B cell (primary cell): ENCODE measurements at regions not wholly inside any gene's neighbourhood (a gene's known extent, or its start where the extent isn't known, plus 50 kb on each side); places are given as distances from the start of the nearest gene placed in this dataset.

Source experiments
- ATAC-seq: fragments of 200-7000 bp; cut with Tn5 transposase; one replicate; pipeline ENCODE4 v1.10.0; 2021; ENCODE audit warnings: low read depth, mild to moderate bottlenecking, moderate number of reproducible peaks, moderate library complexity
- CTCF ChIA-PET: fragments of 350-600 bp; sonication (Branson Sonifier 250); formaldehyde crosslinking; loops from one replicate; lab custom pipeline; 2021; ENCODE audit warnings: antibody characterized with exemption, inconsistent platforms; lab: Charles Lee
- POLR2A ChIA-PET: fragments of 350-600 bp; sonication (Branson Sonifier 250); formaldehyde crosslinking; loops from one replicate; lab custom pipeline; 2021; ENCODE audit warnings: antibody characterized with exemption; lab: Charles Lee
- DNase-seq: peaks from one replicate; pipeline ENCODE4 v3.0.0; 2013
- H2AFZ ChIP-seq: 2 replicates; pipeline ENCODE4 v1.6.1; 2012; ENCODE audit warnings: mild to moderate bottlenecking, low read depth, low read length; ENCODE audit not compliant: insufficient read depth, poor library complexity, severe bottlenecking
- H3K27ac ChIP-seq, 2 donors: 1 replicate in 1 of 2; 2 replicates in 1 of 2; pipeline ENCODE4 v1.5.1; 2012 to 2013; ENCODE audit warnings: low read length in 2 of 2, mild to moderate bottlenecking in 2 of 2, moderate library complexity in 1 of 2
- H3K27me3 ChIP-seq, 4 experiments: fragments of 200-600 bp in 1 of 4; sonication (generic) in 1 of 4; replicated peaks in 1 of 4; 1 replicate in 2 of 4; 2 replicates in 2 of 4; pipeline versions ENCODE4 v1.6.1 to v1.7.0; 2013 to 2016; ENCODE audit warnings: low read length in 3 of 4, mild to moderate bottlenecking in 2 of 4, mixed read lengths in 1 of 4, moderate library complexity in 1 of 4; ENCODE audit not compliant: insufficient read depth in 4 of 4, control insufficient read depth in 3 of 4; ENCODE audit errors: control extremely low read depth in 1 of 4
- H3K36me3 ChIP-seq, 2 experiments: replicated peaks in 1 of 2; 1 replicate in 1 of 2; 2 replicates in 1 of 2; pipeline versions ENCODE4 v1.6.1 to v1.7.1; 2013; ENCODE audit warnings: low read length in 1 of 2; ENCODE audit not compliant: insufficient read depth in 2 of 2, control insufficient read depth in 1 of 2; ENCODE audit errors: control extremely low read depth in 1 of 2, extremely low read depth in 1 of 2
- H3K4me1 ChIP-seq, 2 donors: fragments of 200-600 bp in 1 of 2; sonication (generic) in 1 of 2; 1 replicate in 1 of 2; 2 replicates in 1 of 2; pipeline versions ENCODE4 v1.5.1 to v1.6.1; 2013 to 2017; ENCODE audit warnings: low read length in 2 of 2; ENCODE audit not compliant: control insufficient read depth in 2 of 2, insufficient read depth in 2 of 2
- H3K4me2 ChIP-seq: replicated peaks from 2 replicates; pipeline ENCODE3; 2012; ENCODE audit warnings: mild to moderate bottlenecking, low read depth, low read length; ENCODE audit not compliant: poor library complexity, severe bottlenecking
- H3K4me3 ChIP-seq, 5 experiments: fragments of 200-600 bp in 1 of 5; sonication (generic) in 1 of 5; 1 replicate in 3 of 5; 2 replicates in 2 of 5; pipeline versions ENCODE4 v1.5.1 to v1.7.0; 2011 to 2016; ENCODE audit warnings: low read length in 4 of 5, mild to moderate bottlenecking in 4 of 5, low read depth in 2 of 5, control low read depth in 1 of 5, moderate library complexity in 1 of 5; ENCODE audit not compliant: insufficient read depth in 1 of 5; ENCODE audit errors: control extremely low read depth in 1 of 5, extremely low read depth in 1 of 5
- H3K79me2 ChIP-seq: fragments of 200-600 bp; sonication (generic); one replicate; pipeline ENCODE4 v1.6.0; 2016; ENCODE audit warnings: low read length; ENCODE audit not compliant: control insufficient read depth, insufficient read depth
- H3K9ac ChIP-seq: fragments of 200-600 bp; sonication (generic); 2 replicates; pipeline ENCODE4 v1.6.1; 2017; ENCODE audit warnings: mild to moderate bottlenecking, low read length, moderate library complexity
- H3K9me3 ChIP-seq, 3 donors: one replicate each; pipeline versions ENCODE4 v1.6.1 to v1.7.1; 2013; ENCODE audit warnings: low read length in 2 of 3; ENCODE audit not compliant: control insufficient read depth in 2 of 3, insufficient read depth in 1 of 3; ENCODE audit errors: control extremely low read depth in 1 of 3
- H4K20me1 ChIP-seq: 2 replicates; pipeline ENCODE4 v1.6.0; 2012; ENCODE audit warnings: mild to moderate bottlenecking, low read length; ENCODE audit not compliant: insufficient read depth, control insufficient read depth, poor library complexity, severe bottlenecking
- H3K27ac Mint-ChIP-seq: one replicate; pipeline ENCODE4 v1.8.0; 2021; ENCODE audit warnings: mixed read lengths
- H3K27me3 Mint-ChIP-seq: one replicate; pipeline ENCODE4 v1.8.0; 2021; ENCODE audit warnings: mixed read lengths
- H3K4me1 Mint-ChIP-seq: one replicate; pipeline ENCODE4 v1.8.0; 2021; ENCODE audit warnings: mixed read lengths
- H3K4me3 Mint-ChIP-seq: one replicate; pipeline ENCODE4 v1.8.0; 2021; ENCODE audit warnings: mixed read lengths
- H3K9me3 Mint-ChIP-seq: one replicate; pipeline ENCODE4 v1.8.0; 2022; ENCODE audit warnings: mixed read lengths; ENCODE audit not compliant: insufficient read depth
- EZH2 ChIP-seq: IDR thresholded peaks from 2 replicates; pipeline ENCODE4 v1.6.1; 2012; ENCODE audit warnings: borderline replicate concordance, low read depth, mild to moderate bottlenecking, moderate library complexity, low read length; ENCODE audit not compliant: insufficient read depth, poor library complexity, severe bottlenecking
- WGBS: methylation state at CpG from one replicate; pipeline ENCODE4 v1.1.5; 2013; ENCODE audit warnings: missing lambda C conversion rate; ENCODE audit not compliant: insufficient coverage; 5-methylcytosine and 5-hydroxymethylcytosine counted together
- intact Hi-C: fragments of 100-400 bp; cut with micrococcal nuclease; formaldehyde crosslinking; loops from one replicate; pipeline ENCODE4 v1.10.0; 2022
- TF ChIP-seq, protein P1 (sequence below): fragments of 200-600 bp; IDR thresholded peaks from one replicate; pipeline ENCODE4 v1.8.0; 2022; ENCODE audit warnings: antibody characterized with exemption, mild to moderate bottlenecking

DNA sequence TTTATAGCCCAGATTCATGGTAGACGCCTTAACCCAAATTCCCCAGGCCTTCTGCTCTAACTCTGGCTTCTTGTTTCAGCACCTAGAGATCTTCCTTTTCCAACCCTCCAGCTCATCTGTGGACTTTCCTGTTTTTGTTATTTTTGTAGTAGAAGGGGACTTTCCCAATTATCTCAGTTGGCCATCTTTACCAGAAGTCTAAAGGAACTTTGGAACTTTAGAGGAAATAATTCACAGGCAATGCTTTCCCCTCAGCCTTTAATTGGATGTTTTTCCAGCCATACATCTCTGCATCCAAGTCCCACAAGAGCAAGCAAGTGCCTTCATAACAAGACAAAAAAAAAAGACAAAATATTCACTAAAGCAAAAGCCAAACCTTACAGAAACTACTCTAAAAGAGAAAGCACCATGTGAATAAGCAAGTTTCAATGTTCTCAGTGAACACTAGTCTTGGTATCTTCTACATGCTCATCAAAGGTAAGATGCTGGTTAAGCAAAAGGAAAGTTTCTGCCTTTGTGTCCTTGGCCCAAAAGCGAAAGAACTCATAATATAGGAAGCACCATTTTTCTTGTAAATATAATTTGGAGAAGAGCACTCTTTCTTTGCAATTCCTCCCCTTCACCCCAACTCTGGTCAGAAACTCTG lies 377.3 kb downstream of the SETD4 start:
- no peaks in the 10 kb centered on the region for H4K20me1 ChIP-seq
- intact Hi-C loops, result no loop called here
- peaks cover 0 to 3% (median 0%) of the 10 kb centered on the region in 4 experiments for H3K27me3 ChIP-seq
- ChIA-PET CTCF (no interaction called here), POLR2A (no interaction called here)
- H3K79me2 ChIP-seq, result no peaks in the 10 kb centered on the region
- WGBS, result no CpG with 5 or more reads among the region's 2 CpGs
- no peak for TF ChIP-seq EZH2
- TF ChIP-seq, protein P1, sequence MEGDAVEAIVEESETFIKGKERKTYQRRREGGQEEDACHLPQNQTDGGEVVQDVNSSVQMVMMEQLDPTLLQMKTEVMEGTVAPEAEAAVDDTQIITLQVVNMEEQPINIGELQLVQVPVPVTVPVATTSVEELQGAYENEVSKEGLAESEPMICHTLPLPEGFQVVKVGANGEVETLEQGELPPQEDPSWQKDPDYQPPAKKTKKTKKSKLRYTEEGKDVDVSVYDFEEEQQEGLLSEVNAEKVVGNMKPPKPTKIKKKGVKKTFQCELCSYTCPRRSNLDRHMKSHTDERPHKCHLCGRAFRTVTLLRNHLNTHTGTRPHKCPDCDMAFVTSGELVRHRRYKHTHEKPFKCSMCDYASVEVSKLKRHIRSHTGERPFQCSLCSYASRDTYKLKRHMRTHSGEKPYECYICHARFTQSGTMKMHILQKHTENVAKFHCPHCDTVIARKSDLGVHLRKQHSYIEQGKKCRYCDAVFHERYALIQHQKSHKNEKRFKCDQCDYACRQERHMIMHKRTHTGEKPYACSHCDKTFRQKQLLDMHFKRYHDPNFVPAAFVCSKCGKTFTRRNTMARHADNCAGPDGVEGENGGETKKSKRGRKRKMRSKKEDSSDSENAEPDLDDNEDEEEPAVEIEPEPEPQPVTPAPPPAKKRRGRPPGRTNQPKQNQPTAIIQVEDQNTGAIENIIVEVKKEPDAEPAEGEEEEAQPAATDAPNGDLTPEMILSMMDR, result no peak
- no peak overlapping the region for H3K4me3 ChIP-seq
- no peaks in the 10 kb centered on the region for H3K4me1 ChIP-seq
- no peak overlapping the region for H3K4me2 ChIP-seq
- H3K27ac ChIP-seq, result no peak overlapping the region
- H3K4me1 Mint-ChIP-seq, result no peaks in the 10 kb centered on the region
- H3K9me3 Mint-ChIP-seq, result no peaks in the 10 kb centered on the region
- H3K27ac Mint-ChIP-seq, result no peak overlapping the region
- DNase-seq, result no peak
- no peaks in the 10 kb centered on the region for H3K9me3 ChIP-seq
- peaks cover 31% of the 10 kb centered on the region for H3K27me3 Mint-ChIP-seq
- no peak overlapping the region for H2AFZ ChIP-seq
- H3K4me3 Mint-ChIP-seq, result no peak overlapping the region
- H3K36me3 ChIP-seq, result no peaks in the 10 kb centered on the region
- no peak overlapping the region for H3K9ac ChIP-seq
- ATAC-seq, result no peak

DNA sequence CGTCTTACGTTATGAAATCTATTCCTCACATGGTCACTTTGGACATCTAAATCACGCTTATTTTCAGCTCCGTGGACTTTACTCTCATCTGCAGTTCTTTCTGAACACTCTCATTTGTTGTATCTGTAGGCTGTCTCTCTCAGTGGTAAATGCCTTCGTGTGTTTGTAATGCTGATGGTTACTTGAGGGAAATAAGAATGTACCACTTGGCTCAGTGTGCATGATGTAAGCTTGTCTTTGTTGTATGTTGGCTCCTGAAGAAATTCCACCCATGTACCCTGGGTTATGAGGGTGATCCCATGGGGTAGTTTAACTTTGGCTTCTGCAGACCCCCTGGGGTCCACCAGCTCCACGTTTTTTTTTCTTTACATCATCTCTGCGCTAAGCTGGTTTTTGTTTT lies 378.4 kb downstream of the SETD4 start:
- no peak overlapping the region for H3K4me3 Mint-ChIP-seq
- H3K27me3 ChIP-seq, result peaks cover 0 to 3% (median 0%) of the 10 kb centered on the region in 4 experiments
- TF ChIP-seq EZH2, result no peak
- TF ChIP-seq, protein P1, result no peak
- no peaks in the 10 kb centered on the region for H3K9me3 Mint-ChIP-seq
- H3K36me3 ChIP-seq, result no peaks in the 10 kb centered on the region
- H3K4me1 ChIP-seq, result no peaks in the 10 kb centered on the region
- H3K27ac ChIP-seq, result no peak overlapping the region
- no peaks in the 10 kb centered on the region for H3K4me1 Mint-ChIP-seq
- no peak overlapping the region for H2AFZ ChIP-seq
- H3K9ac ChIP-seq, result no peak overlapping the region
- H3K4me2 ChIP-seq, result no peak overlapping the region
- no peak overlapping the region for H3K27ac Mint-ChIP-seq
- H3K79me2 ChIP-seq, result no peaks in the 10 kb centered on the region
- H3K4me3 ChIP-seq, result no peak overlapping the region
- 70% methylated on average over 2 of the region's 7 CpGs for WGBS
- no peaks in the 10 kb centered on the region for H3K9me3 ChIP-seq
- ChIA-PET CTCF (interaction anchor here (0.8 kb wide), 1 partner anchor 347 kb away, joined by 3 read pairs; no protein-coding TSS in a partner anchor), POLR2A (no interaction called here)
- peaks cover 22% of the 10 kb centered on the region for H3K27me3 Mint-ChIP-seq
- no peak for DNase-seq
- no peak for ATAC-seq
- intact Hi-C loops, result no loop called here
- no peaks in the 10 kb centered on the region for H4K20me1 ChIP-seq
